ENCODE measurements at regions not wholly inside any gene's neighbourhood (a gene's known extent, or its start where the extent isn't known, plus 50 kb on each side); places are given as distances from the start of the nearest gene placed in this dataset.
A peak's percentile ranks its signal among the peaks of the same experiment; 100 is the strongest.

- no peak for DNase-seq (ENCODE audit: extremely low spot score, unreplicated experiment)
- no peaks in the 10 kb centered on the region for H3K36me3 Mint-ChIP-seq
- TF ChIP-seq CTCF (conservative IDR thresholded peaks at IDR 0.05), result no peak
- no peaks in the 10 kb centered on the region for H3K4me1 Mint-ChIP-seq (ENCODE audit: unreplicated experiment)
- H3K27ac Mint-ChIP-seq, result no peak overlapping the region
- H3K9me3 Mint-ChIP-seq, result no peaks in the 10 kb centered on the region
- no peak overlapping the region for H3K4me3 Mint-ChIP-seq
- H3K27me3 Mint-ChIP-seq, result no peaks in the 10 kb centered on the region
Observed at GRCh38 chr2:83058683-83059082, 1400.4 kb downstream of the SUCLG1 start.

- peaks cover 5% of the 10 kb centered on the region for H3K9me3 Mint-ChIP-seq
- no peak overlapping the region for H3K4me3 Mint-ChIP-seq
- H3K27ac Mint-ChIP-seq, result no peak overlapping the region
- no peak for DNase-seq (ENCODE audit: extremely low spot score, unreplicated experiment)
- H3K27me3 Mint-ChIP-seq, result no peaks in the 10 kb centered on the region
- no peaks in the 10 kb centered on the region for H3K36me3 Mint-ChIP-seq
- no peaks in the 10 kb centered on the region for H3K4me1 Mint-ChIP-seq (ENCODE audit: unreplicated experiment)
- TF ChIP-seq CTCF (conservative IDR thresholded peaks at IDR 0.05), result no peak
Observed at GRCh38 chr2:83055376-83056010, 1403.6 kb downstream of the SUCLG1 start.

- no peak overlapping the region for H3K27ac Mint-ChIP-seq
- H3K9me3 Mint-ChIP-seq, result peaks cover 5% of the 10 kb centered on the region
- no peak for TF ChIP-seq CTCF (conservative IDR thresholded peaks at IDR 0.05)
Observed at GRCh38 chr2:83054751-83055150, 1404.3 kb downstream of the SUCLG1 start.

GRCh38 chr2:83051538-83052170 lies 1407.4 kb downstream of the SUCLG1 start:
- peak overlapping the region; percentile 18 for H3K27ac Mint-ChIP-seq
- TF ChIP-seq CTCF (conservative IDR thresholded peaks at IDR 0.05), result no peak
- H3K4me1 Mint-ChIP-seq (ENCODE audit: unreplicated experiment), result no peaks in the 10 kb centered on the region
- peaks cover 5% of the 10 kb centered on the region for H3K9me3 Mint-ChIP-seq
- H3K4me3 Mint-ChIP-seq, result no peak overlapping the region
- no peaks in the 10 kb centered on the region for H3K27me3 Mint-ChIP-seq
- DNase-seq (ENCODE audit: extremely low spot score, unreplicated experiment), result no peak
- no peaks in the 10 kb centered on the region for H3K36me3 Mint-ChIP-seq

More at GRCh38 chr2:83054751-83055150, 1404.3 kb downstream of the SUCLG1 start:
- Mint-ChIP-seq H3K36me3 (no peaks in the 10 kb centered on the region), H3K4me1 (ENCODE audit: unreplicated experiment) (no peaks in the 10 kb centered on the region), H3K27me3 (no peaks in the 10 kb centered on the region), H3K4me3 (no peak overlapping the region)
- no peak for DNase-seq (ENCODE audit: extremely low spot score, unreplicated experiment)

DNA sequence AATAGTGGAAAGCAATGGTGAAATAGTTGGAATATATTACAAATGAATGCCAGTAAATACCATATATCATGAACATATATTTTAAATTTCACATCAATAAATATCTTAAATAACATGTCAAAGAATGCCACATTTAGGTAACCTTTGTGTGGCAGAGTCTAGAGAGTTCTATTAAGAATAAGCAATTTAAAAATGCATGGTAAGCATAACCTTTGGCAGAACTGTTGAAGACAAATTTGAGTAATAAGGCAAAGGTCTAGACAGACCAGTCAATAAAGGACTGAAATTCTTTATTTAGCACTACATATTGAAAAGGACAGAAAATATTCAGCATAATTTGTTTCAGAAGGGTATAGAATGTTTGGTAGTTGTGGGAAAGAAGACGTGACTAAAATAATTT lies 1417.0 kb downstream of the SUCLG1 start:
- no peak overlapping the region for H3K4me3 Mint-ChIP-seq
- TF ChIP-seq CTCF (conservative IDR thresholded peaks at IDR 0.05), result no peak
- H3K27me3 Mint-ChIP-seq, result no peaks in the 10 kb centered on the region
- no peak for DNase-seq (ENCODE audit: extremely low spot score, unreplicated experiment)
- peaks cover 4% of the 10 kb centered on the region for H3K9me3 Mint-ChIP-seq
- no peaks in the 10 kb centered on the region for H3K36me3 Mint-ChIP-seq
- H3K4me1 Mint-ChIP-seq (ENCODE audit: unreplicated experiment), result no peaks in the 10 kb centered on the region
- H3K27ac Mint-ChIP-seq, result no peak overlapping the region
